Prostate gland (tissue), 2 donors: ENCODE measurements at regions not wholly inside any gene's neighbourhood (a gene's known extent, or its start where the extent isn't known, plus 50 kb on each side); places are given as distances from the start of the nearest gene placed in this dataset.

Experiments used
- POLR2A ChIP-seq: fragments of 450-650 bp; IDR thresholded peaks from one replicate; pipeline ENCODE4 v1.6.1; 2016; ENCODE audit warnings: antibody characterized with exemption, mild to moderate bottlenecking
- POLR2AphosphoS5 ChIP-seq: sonication (generic); formaldehyde crosslinking; IDR thresholded peaks from one replicate; pipeline ENCODE4 v1.6.1; 2017; ENCODE audit warnings: antibody characterized with exemption
- TF ChIP-seq, protein P1 (sequence below), 4 experiments: fragments of 200-600 bp in 2 of 4; fragments of 450-650 bp in 2 of 4; sonication (generic) in 2 of 4; IDR thresholded peaks; 1 replicate in 3 of 4; 2 replicates in 1 of 4; pipeline ENCODE4 v1.5.1; 2016 to 2019; ENCODE audit warnings: antibody characterized with exemption in 4 of 4, mild to moderate bottlenecking in 2 of 4, moderate library complexity in 2 of 4

GRCh38 chr2:133956434-133956935 is 297.4 kb upstream of the MGAT5 start:
- TF ChIP-seq, protein P1, sequence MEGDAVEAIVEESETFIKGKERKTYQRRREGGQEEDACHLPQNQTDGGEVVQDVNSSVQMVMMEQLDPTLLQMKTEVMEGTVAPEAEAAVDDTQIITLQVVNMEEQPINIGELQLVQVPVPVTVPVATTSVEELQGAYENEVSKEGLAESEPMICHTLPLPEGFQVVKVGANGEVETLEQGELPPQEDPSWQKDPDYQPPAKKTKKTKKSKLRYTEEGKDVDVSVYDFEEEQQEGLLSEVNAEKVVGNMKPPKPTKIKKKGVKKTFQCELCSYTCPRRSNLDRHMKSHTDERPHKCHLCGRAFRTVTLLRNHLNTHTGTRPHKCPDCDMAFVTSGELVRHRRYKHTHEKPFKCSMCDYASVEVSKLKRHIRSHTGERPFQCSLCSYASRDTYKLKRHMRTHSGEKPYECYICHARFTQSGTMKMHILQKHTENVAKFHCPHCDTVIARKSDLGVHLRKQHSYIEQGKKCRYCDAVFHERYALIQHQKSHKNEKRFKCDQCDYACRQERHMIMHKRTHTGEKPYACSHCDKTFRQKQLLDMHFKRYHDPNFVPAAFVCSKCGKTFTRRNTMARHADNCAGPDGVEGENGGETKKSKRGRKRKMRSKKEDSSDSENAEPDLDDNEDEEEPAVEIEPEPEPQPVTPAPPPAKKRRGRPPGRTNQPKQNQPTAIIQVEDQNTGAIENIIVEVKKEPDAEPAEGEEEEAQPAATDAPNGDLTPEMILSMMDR (IDR thresholded peaks at IDR 0.05): no peak
- TF ChIP-seq POLR2AphosphoS5: no peak
- no peak for TF ChIP-seq POLR2A
